K562 (cell line): ENCODE measurements at regions not wholly inside any gene's neighbourhood (a gene's known extent, or its start where the extent isn't known, plus 50 kb on each side); places are given as distances from the start of the nearest gene placed in this dataset.

ENCODE experiments used
- ATAC-seq: fragments of 200-7000 bp; cut with Tn5 transposase; 3 replicates; pipeline ENCODE4 v1.9.1; 2020; ENCODE audit warnings: moderate library complexity
- BruUV-seq: library from RNA; stranded (reverse); fragments of 400-500 nt; replicated peaks from 2 replicates; lab custom pipeline; 2021; lab: Mats Ljungman, UMichigan
- CTCF ChIA-PET: fragments of 300-600 bp; formaldehyde crosslinking; extraction: SDS; loops from one replicate; lab custom pipeline; 2021; ENCODE audit warnings: low intra/inter-chr PET ratio; lab: Yijun Ruan, JAX
- POLR2A ChIA-PET: fragments of 300-600, 350-650 bp; sonication (Branson Sonifier 250); formaldehyde crosslinking; extraction: SDS; loops from one replicate; lab custom pipeline; 2021; ENCODE audit warnings: antibody characterized with exemption, inconsistent platforms; lab: Yijun Ruan, JAX
- DNase-seq, 4 experiments: peaks; one replicate each; pipeline versions ENCODE4 v3.0.0 to v3.0.0-alpha.2; 2011 to 2018; ENCODE audit warnings: low spot score in 3 of 4, mixed read lengths in 3 of 4; ENCODE audit errors: extremely low read depth in 1 of 4
- FAIRE-seq: peaks from 2 replicates; lab custom pipeline; 2011; peaks lifted over from hg19 to GRCh38; lab: Jason Lieb, UNC
- H2AFZ ChIP-seq: 2 replicates; pipeline ENCODE4 v1.6.0; 2011; ENCODE audit warnings: low read depth, low read length, control low read depth, inconsistent platforms
- H3K27ac ChIP-seq: fragments of 200-600 bp; 3 replicates; pipeline ENCODE4 v1.8.0; 2011; ENCODE audit warnings: low read depth, mild to moderate bottlenecking, control low read depth, inconsistent platforms, low read length, moderate library complexity, mixed read lengths; ENCODE audit errors: extremely low read depth
- H3K27me3 ChIP-seq, 2 experiments: fragments of 300-600 bp in 1 of 2; 2 replicates in 1 of 2; 3 replicates in 1 of 2; pipeline versions ENCODE4 v1.6.0 to v1.8.0; 2011; ENCODE audit warnings: inconsistent platforms in 2 of 2, low read length in 2 of 2, mild to moderate bottlenecking in 1 of 2, mixed read lengths in 1 of 2, moderate library complexity in 1 of 2; ENCODE audit not compliant: control insufficient read depth in 2 of 2, insufficient read depth in 2 of 2
- H3K36me3 ChIP-seq: fragments of 300-600 bp; 3 replicates; pipeline ENCODE4 v1.8.0; 2011; ENCODE audit warnings: mild to moderate bottlenecking, low read length, inconsistent platforms; ENCODE audit not compliant: control insufficient read depth, insufficient read depth
- H3K4me1 ChIP-seq, 2 experiments: fragments of 200-600 bp in 1 of 2; replicated peaks in 1 of 2; 2 replicates in 1 of 2; 3 replicates in 1 of 2; pipeline versions ENCODE4 v1.5.1 to v1.8.0; 2011; ENCODE audit warnings: inconsistent platforms in 2 of 2, low read length in 2 of 2, mild to moderate bottlenecking in 1 of 2, mixed read lengths in 1 of 2, moderate library complexity in 1 of 2; ENCODE audit not compliant: control insufficient read depth in 2 of 2, insufficient read depth in 2 of 2
- H3K4me2 ChIP-seq: 2 replicates; pipeline ENCODE4 v1.6.1; 2011; ENCODE audit warnings: low read length, control low read depth, inconsistent platforms, mixed read lengths; ENCODE audit not compliant: insufficient read depth
- H3K4me3 ChIP-seq: fragments of 200-600 bp; sonication (generic), shearing (Covaris generic); 2 replicates; pipeline ENCODE4 v1.5.1; 2016; ENCODE audit warnings: control low read depth, inconsistent platforms
- H3K79me2 ChIP-seq: fragments of 200-600 bp; 3 replicates; pipeline ENCODE4 v1.8.0; 2011; ENCODE audit warnings: low read length, inconsistent platforms; ENCODE audit not compliant: control insufficient read depth, insufficient read depth
- H3K9ac ChIP-seq, 2 experiments: 2 replicates each; pipeline versions ENCODE4 v1.6.0 to v1.6.1; 2011; ENCODE audit warnings: low read depth in 2 of 2, low read length in 2 of 2, control low read depth in 1 of 2, inconsistent platforms in 1 of 2, mild to moderate bottlenecking in 1 of 2, mixed read lengths in 1 of 2; ENCODE audit not compliant: insufficient read depth in 1 of 2
- H3K9me1 ChIP-seq: one replicate; pipeline ENCODE4 v1.6.0; 2011; ENCODE audit warnings: inconsistent platforms, mild to moderate bottlenecking, low read length, moderate library complexity; ENCODE audit not compliant: control insufficient read depth, insufficient read depth
- H3K9me3 ChIP-seq: replicated peaks from 2 replicates; pipeline ENCODE4 v1.5.1; 2011; ENCODE audit warnings: low read depth, low read length, inconsistent platforms; ENCODE audit not compliant: control insufficient read depth, insufficient read depth
- H4K20me1 ChIP-seq: replicated peaks from 2 replicates; pipeline ENCODE4 v1.6.1; 2011; ENCODE audit warnings: low read length, inconsistent platforms, mixed read lengths; ENCODE audit not compliant: control insufficient read depth, insufficient read depth
- CTCF ChIP-seq, 3 experiments: IDR thresholded peaks in 2 of 3; conservative IDR thresholded peaks in 1 of 3; 2 replicates each; pipeline ENCODE4 v1.5.1; 2011 to 2012; ENCODE audit warnings: low read length in 3 of 3, mild to moderate bottlenecking in 3 of 3, control low read depth in 2 of 3, improper control_type of control experiment in 1 of 3, inconsistent platforms in 1 of 3, low read depth in 1 of 3, mixed read lengths in 1 of 3, moderate library complexity in 1 of 3; ENCODE audit not compliant: insufficient read depth in 2 of 3
- KLF6 ChIP-seq: fragments of 250-450 bp; sonication (Bioruptor Pico); IDR thresholded peaks from 2 replicates; pipeline ENCODE4 v1.4.0; 2020; ENCODE audit warnings: mild to moderate bottlenecking, moderate library complexity, borderline replicate concordance
- NR1H2 ChIP-seq: sonication (generic); formaldehyde crosslinking; IDR thresholded peaks from 2 replicates; pipeline ENCODE4 v1.4.0; 2020; ENCODE audit warnings: mild to moderate bottlenecking, missing genetic modification reagents
- WGBS: fragments of 100-300 bp; shearing (Covaris generic); methylation state at CpG from one replicate; pipeline ENCODE4 v1.1.6; 2016; ENCODE audit warnings: low coverage, mixed read lengths; ENCODE audit not compliant: insufficient coverage; ENCODE audit errors: missing lambda C conversion rate; 5-methylcytosine and 5-hydroxymethylcytosine counted together
- in situ Hi-C: fragments of 300-500 bp; cut with MboI; formaldehyde crosslinking; loops from 4 replicates; pipeline ENCODE4 v1.15.0; 2018; ENCODE audit warnings: inconsistent platforms, mixed read lengths
- intact Hi-C: fragments of 100-400 bp; cut with micrococcal nuclease; formaldehyde crosslinking; loops from 2 replicates; pipeline ENCODE4 v1.14.2; 2022

- no peak for TF ChIP-seq KLF6
These were observed 120.2 kb downstream of the RPIA start (continued) for GRCh38 chr2:88811681-88812080.

GRCh38 chr2:88813612-88814011, 122.1 kb downstream of the RPIA start:
- no peak for DNase-seq
- no peak for TF ChIP-seq NR1H2
- TF ChIP-seq CTCF (IDR thresholded peaks at IDR 0.05 in 2 of 3, conservative IDR thresholded peaks at IDR 0.05 in 1 of 3; ENCODE audit: insufficient read depth in 2 of 3, low read depth in 1 of 3, low read length in 3 of 3) = 0 out of 6 replicates have a peak, but pooled peaks of 2 of the 3 experiments have one; percentile 11 to 22
- Histone ChIP-seq H3K4me3 (no peak overlapping the region), H2AFZ (no peak overlapping the region), H3K27ac (no peak overlapping the region), H3K36me3 (no peaks in the 10 kb centered on the region), H3K79me2 (no peaks in the 10 kb centered on the region), H3K4me2 (no peak overlapping the region), H3K9me3 (no peaks in the 10 kb centered on the region; the same call in 1 of the 2 replicates), H4K20me1 (no peaks in the 10 kb centered on the region), H3K9ac (no peak overlapping the region), H3K4me1 (no peaks in the 10 kb centered on the region), H3K9me1 (no peaks in the 10 kb centered on the region), H3K27me3 (no peaks in the 10 kb centered on the region)
- FAIRE-seq = no peak
- ChIA-PET CTCF (no interaction called here), POLR2A (interaction anchor here (0.6 kb wide), 1 partner anchor 67 kb away, joined by 3 read pairs; no protein-coding TSS in a partner anchor)
- intact Hi-C loops (no loop called here), in situ Hi-C loops (no loop called here)
- WGBS = 0% methylated on average over 3 of the region's 4 CpGs
- ATAC-seq = no peak
- BruUV-seq = no TSS peak
